Neural cell (in vitro differentiated cells): ENCODE measurements at regions not wholly inside any gene's neighbourhood (a gene's known extent, or its start where the extent isn't known, plus 50 kb on each side); places are given as distances from the start of the nearest gene placed in this dataset.
A peak's percentile ranks its signal among the peaks of the same experiment; 100 is the strongest.
"Not testable (repeated sequence)": the region's sequence is repeated elsewhere in the genome, so short reads cannot be mapped to it uniquely, and the experiment has no call there.

Source experiments
- H2AFZ ChIP-seq: fragments of 200-600, 300-800 bp; sonication (generic), shearing (Covaris generic); 2 replicates; pipeline ENCODE4 v1.6.0; 2014; ENCODE audit warnings: low read depth, mild to moderate bottlenecking, antibody characterized with exemption, low read length, moderate library complexity
- H3F3A ChIP-seq: fragments of 200-600 bp; shearing (Covaris generic); 2 replicates; pipeline ENCODE4 v1.6.1; 2016; ENCODE audit warnings: mild to moderate bottlenecking, moderate library complexity, mixed read lengths, antibody characterized with exemption, low read length; ENCODE audit not compliant: insufficient read depth, poor library complexity, severe bottlenecking
- H3K27ac ChIP-seq: fragments of 200-600, 300-800 bp; sonication (generic), shearing (Covaris generic); 2 replicates; pipeline ENCODE4 v1.5.1; 2014; ENCODE audit warnings: mild to moderate bottlenecking, low read length, moderate library complexity
- H3K27me3 ChIP-seq: fragments of 300-800, 200-600 bp; sonication (generic), shearing (Covaris generic); 2 replicates; pipeline ENCODE4 v1.6.0; 2014; ENCODE audit warnings: mild to moderate bottlenecking, low read depth, low read length, moderate library complexity; ENCODE audit not compliant: insufficient read depth
- H3K36me3 ChIP-seq: fragments of 300-800, 200-600 bp; sonication (generic), shearing (Covaris generic); 2 replicates; pipeline ENCODE4 v1.5.1; 2014; ENCODE audit warnings: mild to moderate bottlenecking, antibody characterized with exemption, low read length, moderate library complexity; ENCODE audit not compliant: insufficient read depth
- H3K4me2 ChIP-seq: fragments of 300-800, 200-600 bp; sonication (generic), shearing (Covaris generic); 2 replicates; pipeline ENCODE4 v1.6.0; 2014; ENCODE audit warnings: mild to moderate bottlenecking, low read length
- H3K4me3 ChIP-seq: fragments of 300-800, 200-600 bp; sonication (generic), shearing (Covaris generic); 2 replicates; pipeline ENCODE4 v1.5.1; 2014; ENCODE audit warnings: mild to moderate bottlenecking, low read length, moderate library complexity
- H3K79me2 ChIP-seq: fragments of 200-600 bp; shearing (Covaris generic); replicated peaks from 2 replicates; pipeline ENCODE4 v1.6.0; 2014; ENCODE audit warnings: mild to moderate bottlenecking, low read length, moderate library complexity; ENCODE audit not compliant: insufficient read depth
- H3K9ac ChIP-seq: fragments of 300-800, 200-600 bp; sonication (generic), shearing (Covaris generic); 2 replicates; pipeline ENCODE4 v1.6.1; 2016; ENCODE audit warnings: mild to moderate bottlenecking, low read length, mixed read lengths
- H3K9me2 ChIP-seq: fragments of 200-600 bp; shearing (Covaris generic); 2 replicates; pipeline ENCODE4 v1.6.1; 2016; ENCODE audit warnings: mild to moderate bottlenecking, low read length, mixed read lengths; ENCODE audit not compliant: insufficient read depth
- H3K9me3 ChIP-seq: fragments of 200-600, 300-800 bp; sonication (generic), shearing (Covaris generic); 2 replicates; pipeline ENCODE4 v1.6.1; 2016; ENCODE audit warnings: mild to moderate bottlenecking, mixed run types, low read length, moderate library complexity, mixed read lengths
- H4K20me1 ChIP-seq: fragments of 200-600 bp; shearing (Covaris generic); 2 replicates; pipeline ENCODE4 v1.6.1; 2016; ENCODE audit warnings: mild to moderate bottlenecking, mixed run types; ENCODE audit not compliant: insufficient read depth
- EP300 ChIP-seq: fragments of 450-650 bp; conservative IDR thresholded peaks from 2 replicates; pipeline ENCODE4 v1.6.1; 2014; ENCODE audit warnings: antibody characterized with exemption, mild to moderate bottlenecking, moderate library complexity; ENCODE audit not compliant: poor library complexity, severe bottlenecking
- EZH2 ChIP-seq: fragments of 200-600, 300-800 bp; shearing (Covaris generic), sonication (generic); IDR thresholded peaks from 2 replicates; pipeline ENCODE4 v1.6.1; 2014; ENCODE audit warnings: antibody characterized with exemption, low read length, borderline replicate concordance, mild to moderate bottlenecking; ENCODE audit not compliant: insufficient read depth, poor library complexity, severe bottlenecking
- MXI1 ChIP-seq: fragments of 450-650 bp; conservative IDR thresholded peaks from 2 replicates; pipeline ENCODE4 v1.6.1; 2014; ENCODE audit warnings: antibody characterized with exemption, mild to moderate bottlenecking; ENCODE audit not compliant: poor library complexity, severe bottlenecking
- POLR2AphosphoS5 ChIP-seq: IDR thresholded peaks from 2 replicates; pipeline ENCODE4 v1.6.1; 2012
- RAD21 ChIP-seq: fragments of 450-650 bp; conservative IDR thresholded peaks from 2 replicates; pipeline ENCODE4 v1.6.1; 2014; ENCODE audit warnings: antibody characterized with exemption, mild to moderate bottlenecking, moderate library complexity
- SMC3 ChIP-seq: fragments of 450-650 bp; conservative IDR thresholded peaks from 2 replicates; pipeline ENCODE4 v1.6.1; 2014; ENCODE audit warnings: antibody characterized with exemption, mild to moderate bottlenecking, moderate library complexity; ENCODE audit not compliant: poor library complexity
- TAF1 ChIP-seq: IDR thresholded peaks from 2 replicates; pipeline ENCODE4 v1.6.1; 2012; ENCODE audit warnings: low read depth
- TF ChIP-seq, protein P1 (sequence below): IDR thresholded peaks from 2 replicates; pipeline ENCODE4 v1.6.1; 2012; ENCODE audit warnings: borderline replicate concordance
- TF ChIP-seq, protein P2 (sequence below): fragments of 450-650 bp; IDR thresholded peaks from 2 replicates; pipeline ENCODE4 v1.5.1; 2014; ENCODE audit warnings: antibody characterized with exemption, mild to moderate bottlenecking, moderate library complexity; ENCODE audit not compliant: poor library complexity, severe bottlenecking

DNA sequence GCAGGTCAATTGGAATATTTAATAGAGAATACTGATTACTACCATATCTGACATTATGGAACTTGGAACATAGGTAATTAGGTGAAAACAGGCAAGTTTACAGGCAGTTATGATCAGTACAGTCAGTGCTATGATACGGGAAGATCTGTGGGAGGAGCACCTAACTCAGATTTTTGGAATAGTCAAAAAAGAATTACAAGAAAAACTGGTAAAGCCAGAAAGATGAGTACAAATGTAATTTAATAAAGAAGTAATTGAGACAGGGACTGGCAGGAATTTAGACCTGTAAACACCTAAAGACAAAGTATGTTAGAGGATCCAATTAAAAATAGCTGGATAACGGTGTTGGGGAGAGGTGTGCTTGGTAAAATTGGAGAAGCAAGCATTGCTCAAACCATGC is 206.5 kb upstream of the ANO5 start:
- H3K9me3 ChIP-seq, result no peaks in the 10 kb centered on the region
- H3K36me3 ChIP-seq, result no peaks in the 10 kb centered on the region
- no peak overlapping the region for H3K4me2 ChIP-seq
- H3K27me3 ChIP-seq, result no peaks in the 10 kb centered on the region
- H3K9ac ChIP-seq, result no peak overlapping the region
- H3K4me3 ChIP-seq, result no peak overlapping the region
- no peak overlapping the region for H2AFZ ChIP-seq
- H3K79me2 ChIP-seq, result no peaks in the 10 kb centered on the region
- no peak overlapping the region for H3K27ac ChIP-seq
- no peaks in the 10 kb centered on the region for H3K9me2 ChIP-seq
- TF ChIP-seq SMC3, result no peak
- TF ChIP-seq, protein P1, sequence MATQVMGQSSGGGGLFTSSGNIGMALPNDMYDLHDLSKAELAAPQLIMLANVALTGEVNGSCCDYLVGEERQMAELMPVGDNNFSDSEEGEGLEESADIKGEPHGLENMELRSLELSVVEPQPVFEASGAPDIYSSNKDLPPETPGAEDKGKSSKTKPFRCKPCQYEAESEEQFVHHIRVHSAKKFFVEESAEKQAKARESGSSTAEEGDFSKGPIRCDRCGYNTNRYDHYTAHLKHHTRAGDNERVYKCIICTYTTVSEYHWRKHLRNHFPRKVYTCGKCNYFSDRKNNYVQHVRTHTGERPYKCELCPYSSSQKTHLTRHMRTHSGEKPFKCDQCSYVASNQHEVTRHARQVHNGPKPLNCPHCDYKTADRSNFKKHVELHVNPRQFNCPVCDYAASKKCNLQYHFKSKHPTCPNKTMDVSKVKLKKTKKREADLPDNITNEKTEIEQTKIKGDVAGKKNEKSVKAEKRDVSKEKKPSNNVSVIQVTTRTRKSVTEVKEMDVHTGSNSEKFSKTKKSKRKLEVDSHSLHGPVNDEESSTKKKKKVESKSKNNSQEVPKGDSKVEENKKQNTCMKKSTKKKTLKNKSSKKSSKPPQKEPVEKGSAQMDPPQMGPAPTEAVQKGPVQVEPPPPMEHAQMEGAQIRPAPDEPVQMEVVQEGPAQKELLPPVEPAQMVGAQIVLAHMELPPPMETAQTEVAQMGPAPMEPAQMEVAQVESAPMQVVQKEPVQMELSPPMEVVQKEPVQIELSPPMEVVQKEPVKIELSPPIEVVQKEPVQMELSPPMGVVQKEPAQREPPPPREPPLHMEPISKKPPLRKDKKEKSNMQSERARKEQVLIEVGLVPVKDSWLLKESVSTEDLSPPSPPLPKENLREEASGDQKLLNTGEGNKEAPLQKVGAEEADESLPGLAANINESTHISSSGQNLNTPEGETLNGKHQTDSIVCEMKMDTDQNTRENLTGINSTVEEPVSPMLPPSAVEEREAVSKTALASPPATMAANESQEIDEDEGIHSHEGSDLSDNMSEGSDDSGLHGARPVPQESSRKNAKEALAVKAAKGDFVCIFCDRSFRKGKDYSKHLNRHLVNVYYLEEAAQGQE, result no peak
- TF ChIP-seq RAD21, result no peak
- TF ChIP-seq MXI1, result no peak
- H3F3A ChIP-seq, result no peaks in the 10 kb centered on the region
- no peaks in the 10 kb centered on the region for H4K20me1 ChIP-seq

DNA sequence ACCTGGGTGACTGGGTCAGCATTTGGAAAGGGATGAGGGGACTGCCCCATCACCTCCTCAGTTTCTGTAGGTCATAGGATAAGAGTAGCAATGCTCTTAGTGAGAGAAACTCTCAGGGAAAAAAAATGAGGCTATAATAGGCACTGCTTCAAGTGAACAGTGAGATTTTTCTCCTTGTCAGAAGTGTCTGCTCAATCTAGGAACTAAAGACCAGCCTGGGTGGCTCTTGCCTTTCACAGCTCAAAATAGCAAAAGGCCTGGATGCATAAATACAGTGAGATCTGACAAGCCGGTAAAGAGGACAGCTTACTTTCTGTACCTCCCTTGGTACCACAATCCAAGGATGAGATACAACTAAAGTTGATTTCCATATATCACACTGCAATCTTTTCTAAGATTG is 205.6 kb upstream of the ANO5 start:
- Histone ChIP-seq H3K36me3 (no peaks in the 10 kb centered on the region), H3K27ac (no peak overlapping the region), H3K4me3 (no peak overlapping the region), H3K79me2 (no peaks in the 10 kb centered on the region), H3K4me2 (no peak overlapping the region), H3K9ac (no peak overlapping the region), H4K20me1 (no peaks in the 10 kb centered on the region), H2AFZ (no peak overlapping the region), H3K9me3 (no peaks in the 10 kb centered on the region), H3F3A (no peaks in the 10 kb centered on the region), H3K9me2 (no peaks in the 10 kb centered on the region), H3K27me3 (no peaks in the 10 kb centered on the region)
- TF ChIP-seq MXI1, result no peak
- TF ChIP-seq, protein P2, sequence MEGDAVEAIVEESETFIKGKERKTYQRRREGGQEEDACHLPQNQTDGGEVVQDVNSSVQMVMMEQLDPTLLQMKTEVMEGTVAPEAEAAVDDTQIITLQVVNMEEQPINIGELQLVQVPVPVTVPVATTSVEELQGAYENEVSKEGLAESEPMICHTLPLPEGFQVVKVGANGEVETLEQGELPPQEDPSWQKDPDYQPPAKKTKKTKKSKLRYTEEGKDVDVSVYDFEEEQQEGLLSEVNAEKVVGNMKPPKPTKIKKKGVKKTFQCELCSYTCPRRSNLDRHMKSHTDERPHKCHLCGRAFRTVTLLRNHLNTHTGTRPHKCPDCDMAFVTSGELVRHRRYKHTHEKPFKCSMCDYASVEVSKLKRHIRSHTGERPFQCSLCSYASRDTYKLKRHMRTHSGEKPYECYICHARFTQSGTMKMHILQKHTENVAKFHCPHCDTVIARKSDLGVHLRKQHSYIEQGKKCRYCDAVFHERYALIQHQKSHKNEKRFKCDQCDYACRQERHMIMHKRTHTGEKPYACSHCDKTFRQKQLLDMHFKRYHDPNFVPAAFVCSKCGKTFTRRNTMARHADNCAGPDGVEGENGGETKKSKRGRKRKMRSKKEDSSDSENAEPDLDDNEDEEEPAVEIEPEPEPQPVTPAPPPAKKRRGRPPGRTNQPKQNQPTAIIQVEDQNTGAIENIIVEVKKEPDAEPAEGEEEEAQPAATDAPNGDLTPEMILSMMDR, result no peak

DNA sequence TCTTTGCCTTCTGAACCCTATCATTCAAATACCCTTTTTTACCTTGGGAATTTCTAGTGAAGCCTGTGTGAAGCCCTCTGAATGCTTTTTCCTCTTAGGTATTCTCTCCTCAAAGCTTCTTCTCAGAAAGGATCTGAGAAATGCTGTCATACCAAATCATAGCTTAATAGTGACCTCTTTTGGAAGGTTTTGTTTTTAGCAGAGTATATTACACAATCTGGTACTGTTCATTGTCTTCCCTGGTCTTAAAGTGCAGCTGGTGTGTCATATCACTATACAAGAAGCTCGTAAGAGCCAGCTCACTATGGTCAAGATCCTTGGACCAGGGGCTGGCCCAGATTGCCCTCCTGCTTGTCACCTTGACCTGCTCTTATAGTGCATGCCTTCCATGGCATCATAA is 204.4 kb upstream of the ANO5 start:
- Histone ChIP-seq H3K79me2 (no peaks in the 10 kb centered on the region), H3K9me2 (no peaks in the 10 kb centered on the region), H3F3A (no peaks in the 10 kb centered on the region), H3K9me3 (no peaks in the 10 kb centered on the region), H4K20me1 (no peaks in the 10 kb centered on the region), H3K4me2 (no peak overlapping the region), H3K27me3 (no peaks in the 10 kb centered on the region), H2AFZ (no peak overlapping the region), H3K4me3 (no peak overlapping the region), H3K36me3 (no peaks in the 10 kb centered on the region), H3K9ac (no peak overlapping the region), H3K27ac (no peak overlapping the region)
- TF ChIP-seq, protein P2, result peak; percentile 64
- TF ChIP-seq RAD21, result peak; percentile 75
- no peak for TF ChIP-seq EP300
- TF ChIP-seq SMC3, result peak; percentile 72
- TF ChIP-seq POLR2AphosphoS5, result no peak
- no peak for TF ChIP-seq MXI1
- TF ChIP-seq EZH2, result no peak
- TF ChIP-seq, protein P1, result no peak
- TF ChIP-seq TAF1, result no peak

DNA sequence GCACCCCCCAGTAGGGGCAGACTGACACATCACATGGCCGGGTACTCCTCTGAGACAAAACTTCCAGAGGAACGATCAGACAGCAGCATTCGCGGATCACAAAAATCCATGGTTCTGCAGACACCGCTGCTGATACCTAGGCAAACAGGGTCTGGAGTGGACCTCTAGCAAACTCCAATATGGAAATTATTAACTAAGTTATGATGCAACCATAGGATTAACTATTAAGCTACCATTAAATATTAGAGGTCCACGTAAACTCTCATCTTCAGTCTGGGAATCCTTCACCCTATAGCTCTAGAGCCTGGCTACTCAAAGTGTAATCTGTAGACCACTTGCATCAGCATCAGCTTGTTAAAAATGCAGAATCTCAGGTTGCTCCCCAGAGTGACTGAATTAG is 191.1 kb upstream of the ANO5 start:
- not testable (repeated sequence) for H3K79me2 ChIP-seq, H2AFZ ChIP-seq, H3K36me3 ChIP-seq, H3K27ac ChIP-seq, H3K4me2 ChIP-seq, H3K27me3 ChIP-seq, H3F3A ChIP-seq, H3K9ac ChIP-seq, H3K9me2 ChIP-seq, H4K20me1 ChIP-seq, H3K9me3 ChIP-seq, H3K4me3 ChIP-seq
